Neuronal stem cell (in vitro differentiated cells): ENCODE measurements at regions not wholly inside any gene's neighbourhood (a gene's known extent, or its start where the extent isn't known, plus 50 kb on each side); places are given as distances from the start of the nearest gene placed in this dataset.

Experiments used
- DNase-seq: peaks from one replicate; pipeline ENCODE4 v3.0.0-alpha.2; 2013; ENCODE audit warnings: low spot score
- H2AFZ ChIP-seq: one replicate; pipeline ENCODE4 v1.6.1; 2013; ENCODE audit warnings: mild to moderate bottlenecking, low read length, inconsistent platforms
- H2AK5ac ChIP-seq: 2 replicates; pipeline ENCODE4 v1.6.1; 2013; ENCODE audit warnings: low read depth, mild to moderate bottlenecking, inconsistent platforms, low read length, moderate library complexity, mixed read lengths
- H2BK120ac ChIP-seq: 2 replicates; pipeline ENCODE4 v1.6.1; 2013; ENCODE audit warnings: low read depth, mild to moderate bottlenecking, inconsistent platforms, low read length, moderate library complexity, mixed read lengths
- H2BK12ac ChIP-seq: one replicate; pipeline ENCODE4 v1.6.1; 2013; ENCODE audit warnings: low read length, inconsistent platforms
- H2BK15ac ChIP-seq: 2 replicates; pipeline ENCODE4 v1.6.1; 2013; ENCODE audit warnings: mild to moderate bottlenecking, low read length, inconsistent platforms, mixed read lengths
- H2BK5ac ChIP-seq: one replicate; pipeline ENCODE4 v1.6.1; 2013; ENCODE audit warnings: inconsistent platforms, mild to moderate bottlenecking, low read length, moderate library complexity
- H3K14ac ChIP-seq: one replicate; pipeline ENCODE4 v1.6.1; 2013; ENCODE audit warnings: low read length, inconsistent platforms
- H3K18ac ChIP-seq: 2 replicates; pipeline ENCODE4 v1.6.1; 2013; ENCODE audit warnings: low read length, inconsistent platforms
- H3K23ac ChIP-seq: 2 replicates; pipeline ENCODE4 v1.6.1; 2013; ENCODE audit warnings: low read depth, mild to moderate bottlenecking, mixed read lengths, low read length, inconsistent platforms; ENCODE audit not compliant: poor library complexity
- H3K27ac ChIP-seq: replicated peaks from 3 replicates; pipeline ENCODE4 v1.5.1; 2013; ENCODE audit warnings: low read length, inconsistent platforms
- H3K27me3 ChIP-seq, 3 experiments: 2 replicates each; pipeline ENCODE4 v1.6.1; 2013; ENCODE audit warnings: low read length in 3 of 3, mild to moderate bottlenecking in 2 of 3, inconsistent platforms in 1 of 3, low read depth in 1 of 3, mixed read lengths in 1 of 3, moderate library complexity in 1 of 3; ENCODE audit not compliant: control insufficient read depth in 3 of 3, insufficient read depth in 3 of 3
- H3K36me3 ChIP-seq, 2 donors: replicated peaks in 1 of 2; 2 replicates each; pipeline ENCODE4 v1.6.1; 2013; ENCODE audit warnings: low read length in 2 of 2; ENCODE audit not compliant: control insufficient read depth in 2 of 2, insufficient read depth in 2 of 2
- H3K4ac ChIP-seq: 2 replicates; pipeline ENCODE4 v1.6.1; 2013; ENCODE audit warnings: inconsistent platforms, mild to moderate bottlenecking, low read length, moderate library complexity
- H3K4me1 ChIP-seq, 2 donors: 1 replicate in 1 of 2; 2 replicates in 1 of 2; pipeline ENCODE4 v1.6.1; 2013; ENCODE audit warnings: low read length in 2 of 2, low read depth in 1 of 2; ENCODE audit not compliant: control insufficient read depth in 2 of 2, insufficient read depth in 1 of 2
- H3K4me2 ChIP-seq: one replicate; pipeline ENCODE4 v1.6.1; 2013; ENCODE audit warnings: mild to moderate bottlenecking, low read length, inconsistent platforms; ENCODE audit not compliant: insufficient read depth, poor library complexity, severe bottlenecking
- H3K4me3 ChIP-seq, 2 donors: 2 replicates each; pipeline ENCODE4 v1.5.1; 2013; ENCODE audit warnings: low read length in 2 of 2, mild to moderate bottlenecking in 2 of 2, inconsistent platforms in 1 of 2, moderate library complexity in 1 of 2
- H3K79me1 ChIP-seq: one replicate; pipeline ENCODE4 v1.6.1; 2013; ENCODE audit warnings: low read depth, mild to moderate bottlenecking, inconsistent platforms, low read length, moderate library complexity
- H3K9ac ChIP-seq: one replicate; pipeline ENCODE4 v1.6.1; 2013; ENCODE audit warnings: mild to moderate bottlenecking, low read depth, low read length, inconsistent platforms; ENCODE audit not compliant: poor library complexity
- H3K9me3 ChIP-seq, 2 donors: replicated peaks in 1 of 2; 2 replicates each; pipeline versions ENCODE3 to v1.6.1; 2013; ENCODE audit warnings: low read length in 2 of 2, mild to moderate bottlenecking in 2 of 2, inconsistent platforms in 1 of 2, low read depth in 1 of 2, mixed read lengths in 1 of 2, moderate library complexity in 1 of 2; ENCODE audit not compliant: control insufficient read depth in 2 of 2, insufficient read depth in 1 of 2
- H4K8ac ChIP-seq: one replicate; pipeline ENCODE4 v1.6.1; 2013; ENCODE audit warnings: low read depth, mild to moderate bottlenecking, inconsistent platforms, low read length, moderate library complexity
- H4K91ac ChIP-seq: one replicate; pipeline ENCODE4 v1.6.1; 2013; ENCODE audit warnings: low read length, low read depth, mild to moderate bottlenecking, inconsistent platforms; ENCODE audit not compliant: poor library complexity
- whole genome bisulfite sequencing, 2 donors: extraction: QIAGEN DNeasy Blood & Tissue Kit; methylation state at CpG; one replicate each; pipeline ENCODE4 v1.1.7; 2013; ENCODE audit warnings: missing lambda C conversion rate in 2 of 2, mixed read lengths in 1 of 2; ENCODE audit not compliant: insufficient read length in 2 of 2, insufficient replicate concordance in 1 of 2; ENCODE audit errors: extremely low coverage in 2 of 2; 5-methylcytosine and 5-hydroxymethylcytosine counted together

GRCh38 chr20:47962286-47962963 lies 177.1 kb upstream of the SULF2 start:
- H2BK12ac ChIP-seq: no peak overlapping the region

DNA sequence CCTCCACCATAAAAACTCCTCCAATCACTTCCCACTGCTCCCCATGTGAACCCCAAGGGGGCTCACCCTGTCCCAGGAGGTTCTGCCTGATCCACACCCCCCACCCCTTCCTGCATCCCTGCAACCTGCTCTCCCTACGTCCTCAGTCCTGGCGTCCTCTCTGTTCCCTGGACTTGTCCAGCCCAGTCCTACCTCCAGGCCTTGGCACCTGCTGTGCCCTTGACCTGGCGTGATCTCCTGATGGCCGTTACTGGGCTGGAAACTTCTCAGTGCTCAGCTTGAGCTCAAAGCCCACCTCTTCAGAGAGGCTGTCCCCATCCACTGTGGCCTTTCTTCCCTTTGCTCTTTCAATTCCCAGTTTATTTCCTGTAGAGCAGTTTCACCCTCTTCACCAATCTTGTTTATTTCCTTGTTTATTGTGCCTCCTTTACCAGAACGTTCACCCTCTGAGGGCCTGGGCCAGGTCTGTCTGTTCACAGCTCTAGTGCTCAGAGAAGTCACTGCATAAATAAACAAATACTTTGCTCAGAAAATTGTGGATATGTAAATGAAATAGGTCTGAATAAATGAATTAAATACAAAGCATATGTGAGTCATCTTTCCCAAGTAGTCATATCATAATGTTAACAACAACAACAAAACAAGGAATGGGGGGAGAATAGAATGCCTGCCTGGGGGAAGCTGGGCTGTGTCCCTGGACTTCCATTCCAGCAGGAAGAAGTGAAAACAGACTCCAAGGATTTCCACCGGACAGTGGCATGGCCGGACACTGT lies 175.7 kb upstream of the SULF2 start:
- Histone ChIP-seq H3K79me1 (no peaks in the 10 kb centered on the region), H2AFZ (no peak overlapping the region), H2BK120ac (no peak overlapping the region), H3K27ac (no peak overlapping the region), H2BK5ac (no peak overlapping the region), H2BK12ac (no peak overlapping the region), H3K4ac (no peak overlapping the region), H3K27me3 (peaks cover 0 to 8% (median 0%) of the 10 kb centered on the region in 3 experiments), H3K14ac (no peak overlapping the region), H2AK5ac (no peak overlapping the region), H2BK15ac (no peak overlapping the region), H3K18ac (no peak overlapping the region), H4K91ac (no peak overlapping the region), H3K4me1 (peaks cover 12 to 16% of the 10 kb centered on the region in 2 donors), H3K4me3 (no peak overlapping the region), H3K9ac (no peak overlapping the region), H3K9me3 (no peaks in the 10 kb centered on the region), H3K23ac (no peak overlapping the region), H3K4me2 (no peak overlapping the region), H4K8ac (no peak overlapping the region), H3K36me3 (no peaks in the 10 kb centered on the region)
- WGBS, 2 donors: no CpG with 5 or more reads among the region's 7 CpGs
- DNase-seq: no peak

More at GRCh38 chr20:47962286-47962963, 177.1 kb upstream of the SULF2 start:
- Histone ChIP-seq H3K79me1 (no peaks in the 10 kb centered on the region), H3K36me3 (no peaks in the 10 kb centered on the region), H2BK15ac (no peak overlapping the region), H2BK120ac (no peak overlapping the region), H2AK5ac (no peak overlapping the region), H2AFZ (no peak overlapping the region), H4K91ac (no peak overlapping the region), H3K14ac (no peak overlapping the region), H4K8ac (no peak overlapping the region), H3K9ac (no peak overlapping the region), H3K4ac (no peak overlapping the region), H2BK5ac (peak overlapping the region; percentile 46), H3K4me1 (peaks cover 0 to 4% of the 10 kb centered on the region in 2 donors), H3K18ac (no peak overlapping the region), H3K27me3 (peaks cover 0 to 2% (median 0%) of the 10 kb centered on the region in 3 experiments), H3K23ac (no peak overlapping the region), H3K9me3 (no peaks in the 10 kb centered on the region), H3K4me2 (no peak overlapping the region), H3K4me3 (no peak overlapping the region), H3K27ac (no peak overlapping the region)
- no peak for DNase-seq
- no CpG with 5 or more reads among the region's 7 CpGs for WGBS, 2 donors

GRCh38 chr20:47960277-47960676 lies 175.0 kb upstream of the SULF2 start:
- Histone ChIP-seq H2BK120ac (no peak overlapping the region), H3K23ac (no peak overlapping the region), H2BK12ac (no peak overlapping the region), H3K9me3 (no peaks in the 10 kb centered on the region), H3K36me3 (no peaks in the 10 kb centered on the region), H4K8ac (no peak overlapping the region), H2AFZ (no peak overlapping the region), H3K27me3 (peaks cover 0 to 8% (median 0%) of the 10 kb centered on the region in 3 experiments), H3K4me2 (no peak overlapping the region), H3K14ac (no peak overlapping the region), H2BK5ac (no peak overlapping the region), H3K79me1 (no peaks in the 10 kb centered on the region), H3K9ac (no peak overlapping the region), H3K4ac (no peak overlapping the region), H2AK5ac (no peak overlapping the region), H2BK15ac (no peak overlapping the region), H3K18ac (no peak overlapping the region), H4K91ac (no peak overlapping the region), H3K4me1 (peaks cover 14 to 18% of the 10 kb centered on the region in 2 donors), H3K27ac (no peak overlapping the region), H3K4me3 (no peak overlapping the region)
- no peak for DNase-seq
- WGBS, 2 donors: no CpG with 5 or more reads among the region's 8 CpGs
